ENCODE measurements at regions not wholly inside any gene's neighbourhood (a gene's known extent, or its start where the extent isn't known, plus 50 kb on each side); places are given as distances from the start of the nearest gene placed in this dataset.

- no peaks in the 10 kb centered on the region for H3K9me3 ChIP-seq (ENCODE audit: control insufficient read depth, low read length)
- no peaks in the 10 kb centered on the region for H3K36me3 ChIP-seq (ENCODE audit: control insufficient read depth, insufficient read depth, low read length)
- no peaks in the 10 kb centered on the region for H3K4me1 ChIP-seq (ENCODE audit: control insufficient read depth, insufficient read depth, low read length, poor library complexity, severe bottlenecking)
- H3K4me3 ChIP-seq (ENCODE audit: extremely low read depth, insufficient read depth, low read length, poor library complexity, severe bottlenecking): no peak overlapping the region
- no peak overlapping the region for H3K27ac ChIP-seq (ENCODE audit: low read depth, low read length, severe bottlenecking)
- no CpG with 5 or more reads among the region's 2 CpGs for WGBS, 2 experiments (ENCODE audit: insufficient coverage in 2 of 2)
These were observed 112.2 kb downstream of the KIF2B start for GRCh38 chr17:53934931-53935330.

- Histone ChIP-seq H3K36me3 (ENCODE audit: control insufficient read depth, insufficient read depth, low read length) (no peaks in the 10 kb centered on the region), H3K27ac (ENCODE audit: low read depth, low read length, severe bottlenecking) (no peak overlapping the region), H3K4me1 (ENCODE audit: control insufficient read depth, insufficient read depth, low read length, poor library complexity, severe bottlenecking) (no peaks in the 10 kb centered on the region), H3K4me3 (ENCODE audit: extremely low read depth, insufficient read depth, low read length, poor library complexity, severe bottlenecking) (no peak overlapping the region), H3K9me3 (ENCODE audit: control insufficient read depth, low read length) (no peaks in the 10 kb centered on the region)
These were observed 118.5 kb downstream of the KIF2B start for GRCh38 chr17:53941231-53941630.

GRCh38 chr17:53942436-53942835 is 119.7 kb downstream of the KIF2B start:
- 80% methylated on average over 1 of the region's 1 CpG; no CpG with 5 or more reads in 1 of the 2 experiments for WGBS, 2 experiments (ENCODE audit: insufficient coverage in 2 of 2)
- H3K4me3 ChIP-seq (ENCODE audit: extremely low read depth, insufficient read depth, low read length, poor library complexity, severe bottlenecking): no peak overlapping the region
- H3K9me3 ChIP-seq (ENCODE audit: control insufficient read depth, low read length): no peaks in the 10 kb centered on the region
- H3K27ac ChIP-seq (ENCODE audit: low read depth, low read length, severe bottlenecking): no peak overlapping the region
- H3K36me3 ChIP-seq (ENCODE audit: control insufficient read depth, insufficient read depth, low read length): no peaks in the 10 kb centered on the region
- no peaks in the 10 kb centered on the region for H3K4me1 ChIP-seq (ENCODE audit: control insufficient read depth, insufficient read depth, low read length, poor library complexity, severe bottlenecking)

GRCh38 chr17:53942898-53943297 is 120.2 kb downstream of the KIF2B start:
- WGBS, 2 experiments (ENCODE audit: insufficient coverage in 2 of 2): 100% methylated on average over 1 of the region's 2 CpGs; no CpG with 5 or more reads in 1 of the 2 experiments
- Histone ChIP-seq H3K27ac (ENCODE audit: low read depth, low read length, severe bottlenecking) (no peak overlapping the region), H3K4me3 (ENCODE audit: extremely low read depth, insufficient read depth, low read length, poor library complexity, severe bottlenecking) (no peak overlapping the region)

GRCh38 chr17:53948323-53948722 is 125.6 kb downstream of the KIF2B start:
- Histone ChIP-seq H3K36me3 (ENCODE audit: control insufficient read depth, insufficient read depth, low read length) (no peaks in the 10 kb centered on the region), H3K27ac (ENCODE audit: low read depth, low read length, severe bottlenecking) (no peak overlapping the region), H3K4me1 (ENCODE audit: control insufficient read depth, insufficient read depth, low read length, poor library complexity, severe bottlenecking) (no peaks in the 10 kb centered on the region), H3K4me3 (ENCODE audit: extremely low read depth, insufficient read depth, low read length, poor library complexity, severe bottlenecking) (no peak overlapping the region), H3K9me3 (ENCODE audit: control insufficient read depth, low read length) (peaks cover 11% of the 10 kb centered on the region)
- no CpG with 5 or more reads among the region's 1 CpG for WGBS, 2 experiments (ENCODE audit: insufficient coverage in 2 of 2)

More at GRCh38 chr17:53942898-53943297, 120.2 kb downstream of the KIF2B start:
- Histone ChIP-seq H3K9me3 (ENCODE audit: control insufficient read depth, low read length) (no peaks in the 10 kb centered on the region), H3K4me1 (ENCODE audit: control insufficient read depth, insufficient read depth, low read length, poor library complexity, severe bottlenecking) (no peaks in the 10 kb centered on the region), H3K36me3 (ENCODE audit: control insufficient read depth, insufficient read depth, low read length) (no peaks in the 10 kb centered on the region)

- peaks cover 11% of the 10 kb centered on the region for H3K9me3 ChIP-seq (ENCODE audit: control insufficient read depth, low read length)
- 80% methylated on average over 1 of the region's 9 CpGs; no CpG with 5 or more reads in 1 of the 2 experiments for WGBS, 2 experiments (ENCODE audit: insufficient coverage in 2 of 2)
- H3K4me3 ChIP-seq (ENCODE audit: extremely low read depth, insufficient read depth, low read length, poor library complexity, severe bottlenecking): no peak overlapping the region
- H3K27ac ChIP-seq (ENCODE audit: low read depth, low read length, severe bottlenecking): no peak overlapping the region
- no peaks in the 10 kb centered on the region for H3K36me3 ChIP-seq (ENCODE audit: control insufficient read depth, insufficient read depth, low read length)
- H3K4me1 ChIP-seq (ENCODE audit: control insufficient read depth, insufficient read depth, low read length, poor library complexity, severe bottlenecking): no peaks in the 10 kb centered on the region
These were observed 126.9 kb downstream of the KIF2B start for GRCh38 chr17:53949473-53950090.

GRCh38 chr17:53950207-53950857 is 127.6 kb downstream of the KIF2B start:
- H3K4me1 ChIP-seq (ENCODE audit: control insufficient read depth, insufficient read depth, low read length, poor library complexity, severe bottlenecking): no peaks in the 10 kb centered on the region
- peaks cover 11% of the 10 kb centered on the region for H3K9me3 ChIP-seq (ENCODE audit: control insufficient read depth, low read length)
- 69 to 85% methylated on average over 2 to 3 of the region's 5 CpGs for WGBS, 2 experiments (ENCODE audit: insufficient coverage in 2 of 2)
- no peak overlapping the region for H3K27ac ChIP-seq (ENCODE audit: low read depth, low read length, severe bottlenecking)
- no peaks in the 10 kb centered on the region for H3K36me3 ChIP-seq (ENCODE audit: control insufficient read depth, insufficient read depth, low read length)
- no peak overlapping the region for H3K4me3 ChIP-seq (ENCODE audit: extremely low read depth, insufficient read depth, low read length, poor library complexity, severe bottlenecking)

GRCh38 chr17:53950858-53951250 is 128.1 kb downstream of the KIF2B start:
- H3K4me3 ChIP-seq (ENCODE audit: extremely low read depth, insufficient read depth, low read length, poor library complexity, severe bottlenecking): no peak overlapping the region
- peaks cover 11% of the 10 kb centered on the region for H3K9me3 ChIP-seq (ENCODE audit: control insufficient read depth, low read length)
- no peaks in the 10 kb centered on the region for H3K4me1 ChIP-seq (ENCODE audit: control insufficient read depth, insufficient read depth, low read length, poor library complexity, severe bottlenecking)
- H3K36me3 ChIP-seq (ENCODE audit: control insufficient read depth, insufficient read depth, low read length): no peaks in the 10 kb centered on the region
- H3K27ac ChIP-seq (ENCODE audit: low read depth, low read length, severe bottlenecking): no peak overlapping the region

GRCh38 chr17:53971361-53971760 is 148.6 kb downstream of the KIF2B start:
- 40% methylated on average over 1 of the region's 1 CpG; no CpG with 5 or more reads in 1 of the 2 experiments for WGBS, 2 experiments (ENCODE audit: insufficient coverage in 2 of 2)
- no peak overlapping the region for H3K27ac ChIP-seq (ENCODE audit: low read depth, low read length, severe bottlenecking)
- H3K36me3 ChIP-seq (ENCODE audit: control insufficient read depth, insufficient read depth, low read length): no peaks in the 10 kb centered on the region
- H3K4me3 ChIP-seq (ENCODE audit: extremely low read depth, insufficient read depth, low read length, poor library complexity, severe bottlenecking): no peak overlapping the region
- no peaks in the 10 kb centered on the region for H3K4me1 ChIP-seq (ENCODE audit: control insufficient read depth, insufficient read depth, low read length, poor library complexity, severe bottlenecking)
- H3K9me3 ChIP-seq (ENCODE audit: control insufficient read depth, low read length): no peaks in the 10 kb centered on the region

GRCh38 chr17:53979991-53980390 is 157.3 kb downstream of the KIF2B start:
- H3K4me1 ChIP-seq (ENCODE audit: control insufficient read depth, insufficient read depth, low read length, poor library complexity, severe bottlenecking): no peaks in the 10 kb centered on the region
- H3K27ac ChIP-seq (ENCODE audit: low read depth, low read length, severe bottlenecking): no peak overlapping the region
- no peaks in the 10 kb centered on the region for H3K36me3 ChIP-seq (ENCODE audit: control insufficient read depth, insufficient read depth, low read length)
- no peak overlapping the region for H3K4me3 ChIP-seq (ENCODE audit: extremely low read depth, insufficient read depth, low read length, poor library complexity, severe bottlenecking)
- WGBS, 2 experiments (ENCODE audit: insufficient coverage in 2 of 2): 85 to 91% methylated on average over 2 to 3 of the region's 5 CpGs
- no peaks in the 10 kb centered on the region for H3K9me3 ChIP-seq (ENCODE audit: control insufficient read depth, low read length)

GRCh38 chr17:53996131-53996530 is 173.4 kb downstream of the KIF2B start:
- Histone ChIP-seq H3K4me3 (ENCODE audit: extremely low read depth, insufficient read depth, low read length, poor library complexity, severe bottlenecking) (no peak overlapping the region), H3K27ac (ENCODE audit: low read depth, low read length, severe bottlenecking) (no peak overlapping the region), H3K36me3 (ENCODE audit: control insufficient read depth, insufficient read depth, low read length) (no peaks in the 10 kb centered on the region), H3K9me3 (ENCODE audit: control insufficient read depth, low read length) (no peaks in the 10 kb centered on the region), H3K4me1 (ENCODE audit: control insufficient read depth, insufficient read depth, low read length, poor library complexity, severe bottlenecking) (no peaks in the 10 kb centered on the region)
- WGBS, 2 experiments (ENCODE audit: insufficient coverage in 2 of 2): 83 to 100% methylated on average over 1 of the region's 2 CpGs

Measured in mesodermal cell (in vitro differentiated cells).